Hindlimb muscle (tissue), 1 donor: ENCODE measurements at regions not wholly inside any gene's neighbourhood (a gene's known extent, or its start where the extent isn't known, plus 50 kb on each side); places are given as distances from the start of the nearest gene placed in this dataset.

Experiments used
- DNase-seq: peaks from one replicate; pipeline ENCODE4 v3.0.0-alpha.2; 2013

DNA sequence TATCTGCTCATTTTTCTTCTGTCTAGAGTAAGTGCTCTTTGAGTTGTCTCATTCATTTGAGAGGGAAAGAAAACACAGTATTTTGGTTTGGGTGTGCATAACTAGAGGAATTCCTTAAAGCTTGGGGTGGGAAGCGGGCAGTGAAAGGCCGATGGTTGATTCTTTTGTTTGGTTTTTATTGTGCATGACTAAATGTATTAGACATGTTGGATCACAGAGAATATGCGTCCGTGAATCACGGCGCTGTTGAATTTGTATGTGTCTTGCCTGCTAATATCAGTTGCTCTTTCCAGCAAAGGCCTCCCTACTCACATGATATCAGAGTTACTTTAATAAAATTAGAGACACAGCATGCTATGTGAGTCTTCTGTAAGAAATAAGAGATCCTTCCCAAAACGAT lies 180.0 kb downstream of the CHD9NB start:
- DNase-seq: no peak

DNA sequence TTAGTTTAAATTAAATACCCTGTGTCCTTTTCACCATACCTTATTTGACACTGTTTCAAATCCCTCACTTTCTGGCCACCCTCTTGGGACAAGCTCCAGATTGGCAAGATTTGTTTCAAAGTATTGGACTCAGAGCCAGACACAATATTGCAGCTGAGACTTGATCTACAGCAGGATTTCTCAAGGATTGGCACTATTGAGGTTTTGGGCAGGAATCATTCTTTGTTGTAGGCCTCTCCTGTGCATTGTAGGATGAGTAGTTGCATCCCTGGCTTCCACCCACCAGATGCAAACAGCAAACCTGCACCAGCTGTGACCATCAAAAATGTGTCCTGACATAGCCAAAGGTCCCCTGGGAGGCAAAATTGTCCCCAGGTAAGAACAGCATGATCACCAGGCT lies 181.2 kb downstream of the CHD9NB start:
- no peak for DNase-seq

DNA sequence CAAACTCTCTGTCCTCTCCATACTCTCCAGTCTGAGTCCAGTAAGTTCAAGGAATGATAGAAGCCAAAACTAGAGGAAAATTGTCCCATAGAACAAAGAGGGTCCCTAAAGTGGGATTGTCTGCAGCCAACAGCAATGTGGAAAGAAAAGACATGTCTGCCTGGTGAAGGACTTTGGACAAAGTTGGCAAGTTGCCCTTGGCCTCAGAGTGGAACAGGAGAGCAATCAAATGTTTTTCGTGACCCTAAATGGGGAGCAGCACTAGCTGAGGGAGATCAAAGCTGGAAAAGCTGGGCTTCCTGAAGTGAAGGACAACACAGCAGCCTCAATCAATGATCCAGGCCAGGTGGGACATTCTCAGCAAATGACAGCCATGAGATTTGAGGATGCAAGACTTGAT lies 183.5 kb downstream of the CHD9NB start:
- DNase-seq: no peak

DNA sequence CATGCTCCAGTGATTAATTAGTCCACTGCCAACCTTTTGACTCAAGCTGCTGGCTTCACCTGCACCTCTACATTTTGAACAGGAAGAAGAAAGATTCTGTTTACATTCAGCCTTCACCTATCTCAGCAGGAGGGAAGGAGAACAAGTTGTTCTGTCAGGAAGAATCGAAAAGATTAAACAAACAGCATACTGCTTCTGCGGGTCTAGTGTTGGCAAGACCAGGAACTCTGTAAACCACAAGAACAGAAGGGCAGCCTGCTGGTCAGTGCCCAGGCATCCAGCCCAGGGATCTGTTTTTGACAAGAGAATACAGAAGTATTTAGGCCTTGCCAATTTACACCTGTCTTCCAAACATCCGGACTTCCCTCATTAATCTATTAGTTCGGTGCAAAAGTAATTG lies 189.7 kb downstream of the CHD9NB start:
- no peak for DNase-seq

DNA sequence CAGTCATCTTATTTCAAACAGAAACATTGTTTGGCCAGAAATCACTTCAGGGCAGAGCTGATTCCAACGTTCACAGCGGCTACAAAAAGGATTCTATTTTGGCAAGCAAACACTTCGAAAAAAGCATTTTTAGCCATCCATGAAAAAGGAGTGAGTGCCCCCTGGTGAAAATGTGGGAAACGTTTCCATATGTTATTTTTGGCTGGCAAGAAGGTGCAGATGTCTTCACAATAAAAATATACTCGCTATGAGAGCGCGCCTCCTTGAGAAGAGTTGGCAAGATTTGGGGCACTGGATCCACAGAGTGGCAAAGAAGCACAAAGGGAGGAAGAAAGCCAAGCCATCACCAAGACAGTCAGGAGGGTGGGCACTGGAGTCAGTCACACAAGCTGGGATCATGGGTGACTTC lies 191.1 kb downstream of the CHD9NB start:
- peak; percentile 26 for DNase-seq

DNA sequence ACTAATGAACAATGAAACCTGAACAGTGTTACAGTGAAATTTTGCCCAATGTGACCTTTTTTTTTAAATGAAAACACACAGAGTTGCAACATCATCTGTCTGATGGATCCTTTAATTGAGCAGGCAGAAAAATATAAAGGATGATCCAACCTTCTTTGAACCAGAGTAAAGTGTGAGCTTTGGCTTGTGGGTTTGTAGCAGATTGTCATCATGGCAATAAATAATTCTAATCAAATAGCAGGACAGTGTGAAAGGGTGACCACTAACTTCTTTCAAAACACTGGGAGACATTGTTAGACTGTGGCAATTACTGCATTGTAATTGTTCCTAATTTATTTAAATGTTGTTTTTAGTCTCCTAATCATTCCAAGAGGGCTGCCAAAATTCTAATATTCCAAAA lies 197.2 kb downstream of the CHD9NB start:
- no peak for DNase-seq

DNA sequence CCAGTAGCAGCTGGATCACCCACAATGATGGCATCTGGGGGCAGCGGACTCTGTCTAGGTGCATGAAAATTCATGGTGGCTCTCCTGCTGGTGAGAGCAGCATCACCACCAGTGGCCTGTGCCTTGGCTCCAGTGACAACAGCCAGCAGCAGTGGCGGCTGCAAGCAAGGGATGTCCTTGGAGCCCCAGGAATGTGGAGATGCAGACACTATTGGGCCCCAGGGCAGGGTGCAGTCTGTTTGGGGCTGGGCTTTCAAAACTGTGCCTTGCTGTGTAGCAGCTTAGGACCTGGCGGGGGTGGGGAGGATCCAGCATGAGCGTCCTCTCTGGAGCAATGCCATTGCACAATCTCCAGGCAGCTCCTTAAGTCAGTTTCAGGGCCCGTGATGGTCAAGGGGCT lies 199.7 kb downstream of the CHD9NB start:
- DNase-seq: no peak

DNA sequence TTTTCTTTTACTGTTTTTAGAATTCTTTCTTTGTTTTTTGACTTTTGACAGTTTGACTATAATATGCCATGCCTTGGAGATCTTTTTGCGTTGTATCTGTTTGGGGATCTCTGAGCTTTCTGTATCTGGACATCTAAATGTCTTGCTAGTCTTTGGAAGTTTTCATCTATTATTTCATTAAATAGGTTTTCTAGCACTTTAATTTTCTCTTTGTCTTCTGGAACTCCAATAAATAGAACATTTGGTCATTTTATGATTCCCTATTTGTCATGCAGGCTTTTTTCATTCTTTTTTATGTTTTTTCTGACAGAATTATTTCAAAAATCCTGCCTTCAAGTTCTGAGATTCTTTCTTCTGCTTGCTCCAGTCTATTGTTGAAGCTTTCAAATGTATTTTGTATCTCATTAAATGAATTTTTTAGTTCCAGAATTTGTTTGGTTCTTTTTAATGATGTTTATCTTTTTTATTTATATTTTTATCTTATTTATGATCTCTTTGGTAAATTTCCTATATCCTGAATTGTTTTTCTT lies 201.4 kb downstream of the CHD9NB start:
- DNase-seq: no peak

DNA sequence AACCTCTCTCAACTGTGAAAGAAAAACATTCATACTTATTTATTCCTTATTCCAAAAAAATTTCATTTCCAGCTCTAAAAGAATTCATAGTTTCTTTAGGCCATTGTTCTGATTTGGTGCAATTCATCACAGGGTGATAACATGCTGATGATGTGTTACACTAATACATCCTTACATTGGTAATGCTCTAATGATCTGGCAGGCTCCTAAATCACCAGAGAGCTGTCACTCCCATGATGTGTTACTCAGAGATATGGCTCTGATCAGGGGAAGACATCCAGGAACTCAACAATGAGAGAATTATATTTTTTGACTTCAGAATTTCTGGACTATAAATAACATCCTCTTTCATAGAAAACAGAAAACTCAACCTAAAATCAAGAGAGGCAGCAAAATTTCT lies 209.3 kb downstream of the CHD9NB start:
- no peak for DNase-seq

DNA sequence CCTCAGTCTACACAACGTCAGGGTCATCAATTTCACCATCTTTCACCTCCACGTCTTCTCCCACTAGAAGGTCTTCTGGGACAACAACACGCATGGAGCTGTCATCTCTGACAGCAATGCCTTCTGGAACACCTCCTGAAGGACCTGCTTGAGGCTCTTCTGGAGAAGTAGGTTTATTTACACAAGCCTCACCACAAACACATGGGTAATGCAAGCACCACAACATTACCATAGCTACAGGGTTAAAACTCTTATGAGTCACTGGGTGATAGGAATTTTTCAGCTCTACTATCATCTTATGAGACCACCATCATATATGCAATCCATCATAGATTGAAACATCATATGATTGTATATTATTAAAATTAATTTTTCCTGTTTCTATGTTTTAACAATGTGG lies 215.4 kb downstream of the CHD9NB start:
- no peak for DNase-seq

DNA sequence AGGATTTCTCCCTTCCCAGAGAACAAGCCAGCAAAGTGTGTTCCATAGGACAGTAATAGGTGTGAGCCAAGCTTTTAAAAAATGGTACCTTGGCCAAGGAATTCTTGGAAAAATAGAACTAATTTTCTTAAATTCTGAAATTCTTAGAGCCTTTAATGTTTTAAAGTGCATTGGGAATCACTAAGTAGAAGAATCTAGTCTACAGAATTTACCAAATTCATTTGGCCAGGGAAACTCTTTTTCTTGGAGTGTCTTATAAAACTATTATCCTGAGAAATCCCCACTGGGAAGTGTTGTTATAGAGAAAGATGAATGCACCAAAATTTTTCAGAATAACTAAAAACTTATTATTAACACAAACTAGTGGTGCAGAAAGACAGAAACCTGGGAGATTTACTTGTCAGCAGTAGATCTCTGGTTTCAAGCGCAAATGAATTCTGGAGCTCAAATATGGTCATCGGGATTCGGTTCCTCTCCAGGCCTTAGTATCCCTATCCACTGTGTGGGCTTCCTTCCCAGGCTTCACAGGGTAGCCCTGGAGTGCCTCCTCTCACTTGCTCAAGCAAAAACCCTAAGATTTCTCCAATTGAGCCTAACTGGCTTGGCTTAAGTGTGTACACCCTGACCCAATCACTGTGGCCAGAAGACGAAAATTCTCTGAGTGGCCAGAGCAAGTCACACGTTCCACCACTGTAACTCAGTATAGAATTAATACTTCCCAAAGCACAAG lies 217.8 kb downstream of the CHD9NB start:
- DNase-seq: peak; percentile 15

DNA sequence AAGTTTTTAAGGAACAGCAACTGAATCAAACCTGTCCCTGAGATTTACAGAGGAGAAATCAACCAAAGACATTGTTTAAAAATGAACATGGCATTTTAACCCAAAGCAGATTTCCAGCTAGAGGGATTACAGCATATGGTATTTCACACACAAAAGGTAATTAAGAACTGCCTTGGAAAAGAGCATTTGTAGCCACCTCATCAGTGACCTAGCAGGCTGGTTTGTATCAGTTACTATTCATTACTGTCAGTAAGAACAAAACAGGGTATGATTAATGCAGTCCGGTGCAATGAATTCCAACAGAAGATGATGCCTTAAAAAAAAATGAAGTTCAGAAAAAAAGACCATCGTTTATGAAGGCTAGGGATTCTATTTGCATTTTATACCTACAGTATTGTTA lies 219.9 kb downstream of the CHD9NB start:
- no peak for DNase-seq

DNA sequence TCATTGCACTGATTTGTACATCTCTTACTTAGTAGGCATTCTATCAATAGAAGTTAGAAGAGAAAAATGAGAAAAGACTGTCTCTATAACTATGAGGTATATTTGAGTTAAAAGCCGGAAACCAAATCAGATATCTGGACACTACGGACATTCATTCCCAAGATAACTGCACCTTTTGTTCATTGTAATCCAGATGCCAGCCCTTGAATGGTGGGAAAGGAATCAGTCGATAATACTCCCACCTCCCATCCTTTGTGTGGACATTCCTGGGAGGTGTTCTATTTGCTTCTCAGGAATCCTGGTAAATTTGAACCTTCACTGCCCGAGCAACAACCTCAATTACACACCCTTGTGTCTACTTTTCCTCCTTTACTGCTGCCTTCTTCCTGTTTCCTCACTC lies 225.2 kb downstream of the CHD9NB start:
- no peak for DNase-seq

DNA sequence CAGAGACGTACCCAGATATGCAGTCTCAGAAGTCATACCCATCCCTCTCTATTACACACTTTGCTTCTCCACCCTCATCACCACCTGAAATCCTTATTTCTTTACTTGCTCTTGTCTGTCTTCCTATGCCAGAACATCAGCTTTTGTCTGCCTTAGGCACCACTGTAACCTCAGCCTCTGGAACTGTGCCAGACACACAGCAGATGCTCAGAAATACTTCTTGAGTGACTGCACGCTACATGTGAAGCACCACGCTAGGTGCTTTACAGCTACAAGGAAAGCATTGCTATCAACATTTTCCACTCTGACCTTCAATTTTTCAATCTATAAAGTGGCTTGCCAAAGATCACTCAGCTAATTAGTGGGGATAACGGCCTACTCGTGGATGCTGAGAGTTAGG lies 226.8 kb downstream of the CHD9NB start:
- no peak for DNase-seq

DNA sequence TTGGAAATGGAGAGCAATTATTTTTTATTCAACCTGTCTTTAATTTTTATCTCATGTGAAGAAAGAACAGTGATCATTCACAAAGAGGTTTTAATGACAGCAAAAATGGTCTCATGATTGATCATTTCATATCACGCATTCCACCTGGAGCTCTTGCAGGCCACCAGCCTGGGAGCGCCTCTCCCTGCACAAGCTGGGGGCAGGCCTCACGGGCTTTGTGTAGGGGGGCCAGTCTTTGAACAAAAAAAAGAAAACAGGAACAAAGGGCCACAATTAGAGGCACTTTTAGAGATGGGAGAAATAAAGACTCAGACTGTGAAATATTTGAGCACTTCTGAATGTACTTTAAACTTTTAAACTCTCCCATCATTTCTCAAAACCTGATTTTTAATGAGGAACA lies 232.9 kb downstream of the CHD9NB start:
- DNase-seq: no peak

DNA sequence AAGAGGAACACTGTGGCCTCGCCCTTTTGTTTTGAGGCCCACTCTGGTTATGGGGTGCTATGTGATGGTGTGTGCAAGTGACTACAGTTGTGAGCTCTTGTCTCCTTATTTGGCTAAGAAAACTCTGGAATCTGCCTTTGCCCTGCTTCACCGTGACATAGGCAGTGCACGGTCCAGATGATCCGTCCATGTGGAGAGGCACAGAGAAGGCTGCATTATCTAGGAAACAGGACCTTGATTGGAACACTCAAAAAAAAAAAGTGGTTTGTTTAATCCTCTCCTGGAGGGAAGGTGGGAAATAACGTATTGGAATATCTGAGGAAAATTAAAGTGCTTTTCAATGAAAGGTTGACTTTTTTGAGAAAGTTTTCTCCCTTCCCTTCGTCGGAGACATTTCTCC lies 233.3 kb downstream of the CHD9NB start:
- DNase-seq: no peak

DNA sequence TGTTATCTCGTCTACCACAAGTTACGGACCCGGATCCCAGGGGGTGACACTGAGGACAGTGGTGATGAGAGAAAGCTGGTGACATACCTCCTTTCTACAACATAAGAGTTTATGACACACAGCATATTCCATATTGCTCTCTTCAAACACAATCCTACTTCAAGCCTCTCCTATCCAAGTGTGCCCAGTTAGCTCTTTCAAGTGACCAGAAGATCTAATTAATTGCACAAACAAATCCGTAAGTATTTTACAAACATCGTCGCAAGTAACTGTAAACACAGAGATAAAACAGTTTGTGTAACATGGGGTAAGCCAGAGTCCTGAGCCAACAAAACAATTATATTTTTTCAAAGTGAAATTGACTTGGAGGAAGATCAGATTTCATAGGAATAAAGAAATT lies 235.0 kb downstream of the CHD9NB start:
- no peak for DNase-seq

DNA sequence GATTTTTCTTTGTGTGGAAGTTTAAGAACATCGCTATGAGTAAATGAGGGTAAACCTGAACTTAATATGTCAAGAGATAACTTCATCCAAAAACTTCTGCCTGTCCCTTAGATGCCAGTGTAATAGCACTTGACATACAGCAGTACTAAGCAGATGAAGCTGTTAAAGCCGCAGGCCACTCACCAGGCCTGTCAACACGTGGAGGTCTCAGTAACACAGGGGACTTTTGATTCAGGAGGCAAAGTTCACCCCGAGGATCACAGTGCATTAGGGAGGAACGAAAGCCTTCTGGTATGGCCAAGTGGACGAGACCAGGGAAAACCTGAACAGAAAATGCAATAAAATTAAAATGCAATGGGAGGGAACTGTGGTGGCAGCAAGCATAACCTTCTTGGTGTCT lies 235.7 kb downstream of the CHD9NB start:
- no peak for DNase-seq

DNA sequence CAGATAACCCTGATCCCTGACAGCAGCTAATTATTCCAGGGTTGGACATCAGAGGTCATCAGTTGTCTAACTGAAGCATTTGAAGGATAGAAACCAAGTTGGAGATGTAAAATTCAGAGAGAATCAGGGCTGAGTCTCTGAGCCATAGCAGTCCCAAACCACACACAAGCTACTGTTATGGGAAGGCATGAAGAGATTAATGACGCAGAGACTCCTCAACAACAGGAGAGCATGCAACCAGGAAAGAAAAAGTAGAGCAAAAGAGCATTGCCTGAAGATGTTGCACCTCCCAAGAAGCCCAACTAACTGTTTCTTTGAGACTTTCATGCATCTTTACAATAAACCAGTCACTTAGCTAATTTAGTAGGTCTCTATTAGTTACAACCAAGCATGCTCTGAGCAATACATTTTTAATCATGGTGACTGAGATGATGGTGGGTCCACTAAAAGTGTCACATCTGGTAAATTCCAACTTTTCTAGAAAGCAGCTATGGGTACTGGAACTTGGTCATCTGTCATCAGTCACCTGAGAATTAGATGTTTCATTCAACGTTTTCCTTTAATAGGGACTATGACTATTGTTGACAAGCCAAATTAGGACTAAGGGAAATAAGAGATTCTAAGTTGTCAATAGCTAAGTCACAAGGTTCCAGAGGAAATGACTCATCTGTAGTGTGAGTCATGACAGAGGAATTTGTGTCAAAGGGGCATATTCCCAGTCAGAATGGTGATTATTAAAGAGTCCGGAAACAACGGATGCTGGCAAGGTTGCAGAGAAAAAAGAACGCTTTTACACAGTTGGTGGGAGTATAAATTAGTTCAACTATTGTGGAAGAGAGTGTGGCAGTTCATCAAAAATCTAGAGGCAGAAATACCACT lies 239.8 kb downstream of the CHD9NB start:
- DNase-seq: peak; percentile 5

DNA sequence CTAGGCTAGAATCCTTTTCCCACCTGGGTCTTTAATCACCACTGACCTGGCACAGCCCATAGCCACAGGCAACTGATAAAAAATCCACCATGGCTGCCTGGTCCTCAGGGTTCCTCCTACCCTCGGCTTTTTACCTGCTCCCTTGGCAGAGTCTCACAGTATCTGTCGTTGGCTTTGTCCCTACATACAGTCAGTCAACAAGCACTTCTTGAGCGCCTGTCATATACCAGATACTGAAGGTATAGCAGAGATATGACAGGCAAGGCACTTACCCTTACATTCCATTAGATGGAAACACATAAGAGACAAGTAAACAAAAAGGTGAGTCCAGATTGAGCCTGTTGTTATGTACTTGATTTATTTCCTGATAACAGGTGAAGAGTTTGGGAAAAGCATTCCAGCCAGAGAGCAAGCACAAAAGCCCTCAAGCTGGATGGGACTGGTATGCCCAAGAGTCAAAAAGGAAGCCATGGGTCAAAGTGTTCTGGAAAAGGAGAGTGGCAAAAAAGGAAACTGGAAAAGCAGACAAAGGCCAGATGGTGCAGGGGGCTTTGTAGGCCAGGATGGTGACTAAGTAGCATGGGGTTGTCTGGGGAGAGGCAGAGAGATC lies 247.0 kb downstream of the CHD9NB start:
- no peak for DNase-seq

DNA sequence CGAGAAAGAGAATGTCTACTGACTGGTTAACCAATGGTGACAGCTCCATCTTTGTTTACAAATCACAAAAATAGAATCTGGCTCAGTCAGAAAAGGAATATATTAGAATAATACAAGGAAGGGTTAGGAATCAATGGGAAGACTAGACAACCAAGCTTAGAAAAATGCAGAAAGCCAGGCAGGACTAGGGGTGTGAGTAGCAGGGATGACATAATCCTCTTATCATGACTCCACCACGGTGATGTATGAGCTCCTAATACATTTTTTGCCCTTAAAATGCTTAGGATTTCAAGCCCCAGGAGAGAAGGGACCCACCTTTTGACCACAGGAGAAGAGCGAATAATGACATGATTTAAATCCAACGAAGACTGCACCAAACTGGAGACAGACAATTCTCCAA lies 252.3 kb downstream of the CHD9NB start:
- DNase-seq: no peak

DNA sequence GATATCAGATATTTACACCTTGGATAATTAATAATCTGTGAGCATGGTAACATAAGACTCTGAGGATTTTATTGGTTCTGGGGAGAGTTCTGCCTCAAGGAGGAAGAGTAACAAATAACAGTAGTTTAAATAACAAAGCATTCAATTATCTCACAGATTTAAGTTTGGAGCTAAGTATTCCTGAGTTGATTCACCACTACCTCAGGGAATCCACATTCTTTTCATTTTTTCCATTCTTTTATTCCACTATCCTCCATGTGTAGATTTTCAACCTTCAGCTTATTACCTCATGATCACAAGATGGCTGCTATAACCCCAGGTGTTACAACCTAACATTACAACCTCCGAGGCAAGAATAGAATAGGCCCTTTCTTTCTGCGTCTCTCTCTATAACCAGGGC lies 252.2 kb upstream of the TOX3 start:
- DNase-seq: no peak

DNA sequence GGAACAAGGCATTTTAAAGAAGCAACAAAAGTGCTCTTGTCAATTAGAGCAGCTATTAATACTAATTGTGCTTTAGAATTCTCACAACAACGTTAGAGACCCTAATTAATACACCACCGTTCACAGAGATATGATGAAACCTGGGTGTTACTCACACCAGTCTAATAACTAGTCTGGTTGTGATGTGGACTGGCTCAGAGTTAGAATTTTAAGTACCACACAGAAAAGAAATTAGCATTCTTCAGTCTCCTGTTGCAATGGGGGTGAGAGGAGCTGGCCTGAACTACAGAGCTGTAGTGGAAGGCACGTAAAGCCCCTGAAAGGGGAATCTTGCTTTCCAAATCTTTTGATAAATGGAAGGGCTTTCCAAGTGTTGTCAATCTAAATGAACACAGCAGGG lies 240.8 kb upstream of the TOX3 start:
- DNase-seq: no peak

DNA sequence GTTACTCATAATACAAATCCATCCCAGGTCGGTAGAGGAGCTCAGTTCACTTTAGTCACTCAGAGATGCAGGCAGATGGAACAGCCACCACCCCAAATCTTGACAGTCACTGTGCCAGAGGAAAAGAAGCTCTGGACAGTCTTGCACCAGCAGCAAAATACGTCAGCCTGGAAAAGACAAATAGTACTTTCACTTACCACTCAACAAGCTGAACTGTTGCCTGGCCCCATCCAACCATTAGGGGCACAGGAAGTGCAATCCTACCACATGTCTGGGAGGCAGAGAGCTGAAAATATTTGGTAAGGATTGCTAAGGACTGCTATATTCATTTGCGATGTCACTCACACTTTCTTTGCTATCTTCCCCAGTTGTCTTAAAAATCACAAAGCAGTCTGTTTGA lies 239.1 kb upstream of the TOX3 start:
- DNase-seq: no peak
